ENCODE measurements at regions not wholly inside any gene's neighbourhood (a gene's known extent, or its start where the extent isn't known, plus 50 kb on each side); places are given as distances from the start of the nearest gene placed in this dataset.

- TF ChIP-seq EP300 (IDR thresholded peaks at IDR 0.05) = no peak
- no peak for TF ChIP-seq CTCF (IDR thresholded peaks at IDR 0.05)
- no peak for TF ChIP-seq POLR2A (IDR thresholded peaks at IDR 0.05)
Measured at GRCh38 chr2:146068051-146068450, 1548.1 kb upstream of the ZEB2 start.
